IMR-90 (cell line): ENCODE measurements at regions not wholly inside any gene's neighbourhood (a gene's known extent, or its start where the extent isn't known, plus 50 kb on each side); places are given as distances from the start of the nearest gene placed in this dataset.

Experiments used
- ATAC-seq: fragments of 200-7000 bp; cut with Tn5 transposase; 2 replicates; pipeline ENCODE4 v1.9.1; 2020; ENCODE audit warnings: low read depth, mild to moderate bottlenecking, moderate library complexity
- BruUV-seq: library from RNA; stranded (reverse); fragments of 400-500 nt; replicated peaks from 2 replicates; lab custom pipeline; 2021; lab: Mats Ljungman, UMichigan
- CTCF ChIA-PET: fragments of 300-600 bp; formaldehyde crosslinking; extraction: SDS; loops from one replicate; lab custom pipeline; 2021; ENCODE audit warnings: antibody characterized with exemption; lab: Yijun Ruan, JAX
- POLR2A ChIA-PET: fragments of 300-600 bp; sonication (Branson Sonifier 250); formaldehyde crosslinking; loops from one replicate; lab custom pipeline; 2022; ENCODE audit warnings: antibody characterized with exemption; ENCODE audit not compliant: unreplicated experiment; lab: Charles Lee
- DNase-seq: peaks from one replicate; pipeline ENCODE4 v3.0.0; 2013
- H2AFZ ChIP-seq: replicated peaks from 2 replicates; pipeline ENCODE3; 2013; ENCODE audit warnings: low read length, mild to moderate bottlenecking; ENCODE audit not compliant: poor library complexity
- H2AK5ac ChIP-seq: 2 replicates; pipeline ENCODE4 v1.6.1; 2013; ENCODE audit warnings: low read depth, low read length, inconsistent platforms
- H2AK9ac ChIP-seq: replicated peaks from 2 replicates; pipeline ENCODE3; 2013; ENCODE audit warnings: mild to moderate bottlenecking, low read depth, low read length, moderate library complexity; ENCODE audit not compliant: poor library complexity
- H2BK120ac ChIP-seq: 2 replicates; pipeline ENCODE4 v1.6.1; 2013; ENCODE audit warnings: low read depth, low read length, inconsistent platforms
- H2BK15ac ChIP-seq: 3 replicates; pipeline ENCODE4 v1.6.1; 2013; ENCODE audit warnings: low read depth, low read length, inconsistent platforms
- H2BK20ac ChIP-seq: 2 replicates; pipeline ENCODE4 v1.6.1; 2013; ENCODE audit warnings: low read depth, mild to moderate bottlenecking, inconsistent platforms, low read length, moderate library complexity
- H2BK5ac ChIP-seq: 2 replicates; pipeline ENCODE4 v1.6.1; 2013; ENCODE audit warnings: mild to moderate bottlenecking, low read depth, low read length, inconsistent platforms; ENCODE audit not compliant: poor library complexity, severe bottlenecking
- H3K14ac ChIP-seq: replicated peaks from 2 replicates; pipeline ENCODE4 v1.6.1; 2013; ENCODE audit warnings: low read depth, low read length, inconsistent platforms
- H3K18ac ChIP-seq: 2 replicates; pipeline ENCODE4 v1.6.1; 2013; ENCODE audit warnings: low read depth, low read length, control low read depth
- H3K23ac ChIP-seq: 2 replicates; pipeline ENCODE4 v1.6.1; 2013; ENCODE audit warnings: low read depth, low read length, inconsistent platforms
- H3K27ac ChIP-seq: 2 replicates; pipeline ENCODE4 v1.5.1; 2013; ENCODE audit warnings: mild to moderate bottlenecking, control low read depth, low read length; ENCODE audit not compliant: insufficient read depth
- H3K27me3 ChIP-seq: 2 replicates; pipeline ENCODE4 v1.6.1; 2013; ENCODE audit warnings: low read length; ENCODE audit not compliant: control insufficient read depth, insufficient read depth
- H3K36me3 ChIP-seq: 2 replicates; pipeline ENCODE4 v1.6.1; 2013; ENCODE audit warnings: low read length, mixed read lengths; ENCODE audit not compliant: control insufficient read depth, insufficient read depth
- H3K4ac ChIP-seq: 2 replicates; pipeline ENCODE4 v1.6.1; 2013; ENCODE audit warnings: low read depth, low read length, inconsistent platforms
- H3K4me1 ChIP-seq: 2 replicates; pipeline ENCODE4 v1.6.1; 2013; ENCODE audit warnings: low read length, mixed read lengths; ENCODE audit not compliant: control insufficient read depth, insufficient read depth
- H3K4me2 ChIP-seq: 2 replicates; pipeline ENCODE4 v1.6.1; 2013; ENCODE audit warnings: low read depth, mild to moderate bottlenecking, control low read depth, low read length, moderate library complexity
- H3K4me3 ChIP-seq: 2 replicates; pipeline ENCODE4 v1.5.1; 2013; ENCODE audit warnings: low read depth, mild to moderate bottlenecking, control low read depth, low read length, moderate library complexity; ENCODE audit not compliant: insufficient read depth
- H3K56ac ChIP-seq: 2 replicates; pipeline ENCODE4 v1.6.1; 2013; ENCODE audit warnings: low read length, inconsistent platforms; ENCODE audit not compliant: insufficient read depth; ENCODE audit errors: extremely low read depth
- H3K79me1 ChIP-seq, 2 experiments: 2 replicates each; pipeline ENCODE4 v1.6.1; 2013; ENCODE audit warnings: low read length in 2 of 2, inconsistent platforms in 1 of 2, low read depth in 1 of 2
- H3K9ac ChIP-seq: 2 replicates; pipeline ENCODE4 v1.6.1; 2013; ENCODE audit warnings: low read depth, low read length, control low read depth
- H3K9me1 ChIP-seq: 2 replicates; pipeline ENCODE4 v1.6.1; 2013; ENCODE audit warnings: low read length, inconsistent platforms; ENCODE audit not compliant: insufficient read depth
- H3K9me3 ChIP-seq: 2 replicates; pipeline ENCODE4 v1.6.1; 2013; ENCODE audit warnings: low read length; ENCODE audit not compliant: control insufficient read depth, insufficient read depth
- H4K20me1 ChIP-seq: 2 replicates; pipeline ENCODE4 v1.6.1; 2013; ENCODE audit warnings: low read length, inconsistent platforms; ENCODE audit not compliant: insufficient read depth
- H4K5ac ChIP-seq: 2 replicates; pipeline ENCODE4 v1.6.1; 2013; ENCODE audit warnings: mild to moderate bottlenecking, low read depth, low read length, control low read depth
- H4K8ac ChIP-seq, 2 experiments: 2 replicates each; pipeline ENCODE4 v1.6.1; 2013; ENCODE audit warnings: low read depth in 2 of 2, low read length in 2 of 2, control low read depth in 1 of 2, inconsistent platforms in 1 of 2
- H4K91ac ChIP-seq: 2 replicates; pipeline ENCODE4 v1.6.1; 2013; ENCODE audit warnings: low read depth, low read length, inconsistent platforms; ENCODE audit not compliant: insufficient read depth
- BHLHE40 ChIP-seq: fragments of 150-350 bp; IDR thresholded peaks from 2 replicates; pipeline ENCODE4 v1.6.1; 2016; ENCODE audit warnings: mild to moderate bottlenecking, low read depth, low read length
- CEBPB ChIP-seq: IDR thresholded peaks from 2 replicates; pipeline ENCODE4 v1.6.1; 2012; ENCODE audit warnings: low read depth, low read length, improper control_type of control experiment
- CHD1 ChIP-seq: IDR thresholded peaks from 2 replicates; pipeline ENCODE4 v1.6.1; 2012; ENCODE audit warnings: low read depth, low read length, improper control_type of control experiment
- FOS ChIP-seq: fragments of 150-350 bp; IDR thresholded peaks from 2 replicates; pipeline ENCODE4 v1.6.1; 2016; ENCODE audit warnings: low read depth, low read length
- MAFK ChIP-seq: IDR thresholded peaks from 2 replicates; pipeline ENCODE4 v1.6.1; 2012; ENCODE audit warnings: low read depth, low read length, improper control_type of control experiment
- MAZ ChIP-seq: IDR thresholded peaks from 2 replicates; pipeline ENCODE4 v1.6.1; 2012; ENCODE audit warnings: low read depth, mild to moderate bottlenecking, low read length, improper control_type of control experiment, moderate library complexity, borderline replicate concordance
- MXI1 ChIP-seq: IDR thresholded peaks from 2 replicates; pipeline ENCODE4 v1.6.1; 2012; ENCODE audit warnings: low read depth, mild to moderate bottlenecking, low read length, moderate library complexity, borderline replicate concordance
- NFE2L2 ChIP-seq: fragments of 150-350 bp; IDR thresholded peaks from 2 replicates; pipeline ENCODE4 v1.6.1; 2016; ENCODE audit warnings: low read depth, mild to moderate bottlenecking, low read length
- POLR2A ChIP-seq: IDR thresholded peaks from 2 replicates; pipeline ENCODE4 v1.6.1; 2012; ENCODE audit warnings: mild to moderate bottlenecking, low read depth, low read length
- RAD21 ChIP-seq: IDR thresholded peaks from 2 replicates; pipeline ENCODE4 v1.6.1; 2012; ENCODE audit warnings: low read length, improper control_type of control experiment
- RCOR1 ChIP-seq: IDR thresholded peaks from 2 replicates; pipeline ENCODE4 v1.6.1; 2012; ENCODE audit warnings: mild to moderate bottlenecking, low read length, improper control_type of control experiment; ENCODE audit not compliant: insufficient replicate concordance
- RFX5 ChIP-seq: IDR thresholded peaks from 2 replicates; pipeline ENCODE4 v1.8.0; 2012; ENCODE audit warnings: low read depth, mild to moderate bottlenecking, low read length, moderate library complexity
- SMC3 ChIP-seq: fragments of 150-350 bp; IDR thresholded peaks from 2 replicates; pipeline ENCODE4 v1.6.1; 2016; ENCODE audit warnings: low read depth, mild to moderate bottlenecking, antibody characterized with exemption, low read length, moderate library complexity
- WGBS, 2 experiments: methylation state at CpG; one replicate each; pipeline versions ENCODE4 v1.1.5 to v1.1.7; 2013; ENCODE audit warnings: missing lambda C conversion rate in 2 of 2; ENCODE audit not compliant: insufficient read length in 1 of 2; ENCODE audit errors: extremely low coverage in 2 of 2; 5-methylcytosine and 5-hydroxymethylcytosine counted together
- dilution Hi-C: fragments of 300-500 bp; cut with HindIII; formaldehyde crosslinking; loops from one replicate; pipeline ENCODE4 v1.14.3; 2018; ENCODE audit warnings: low sequenced_read_pairs; ENCODE audit not compliant: unreplicated experiment
- in situ Hi-C: fragments of 300-500 bp; cut with MboI; formaldehyde crosslinking; loops from 3 replicates; pipeline ENCODE4 v1.14.3; 2019; ENCODE audit warnings: low sequenced_read_pairs, inconsistent platforms, mixed read lengths
- intact Hi-C: fragments of 100-400 bp; cut with micrococcal nuclease; formaldehyde crosslinking; loops from 2 replicates; pipeline ENCODE4 v1.10.0; 2022
- TF ChIP-seq, protein P1 (sequence below): conservative IDR thresholded peaks from 2 replicates; pipeline ENCODE4 v1.5.1; 2012; ENCODE audit warnings: mild to moderate bottlenecking, low read depth, low read length, improper control_type of control experiment
- TF ChIP-seq, protein P2 (sequence below): fragments of 150-350 bp; IDR thresholded peaks from 2 replicates; pipeline ENCODE4 v1.6.1; 2016; ENCODE audit warnings: low read depth, mild to moderate bottlenecking, low read length, moderate library complexity, borderline replicate concordance
- TF ChIP-seq, protein P3 (sequence below): fragments of 150-350 bp; IDR thresholded peaks from 2 replicates; pipeline ENCODE4 v1.6.1; 2017; ENCODE audit warnings: mild to moderate bottlenecking, antibody characterized with exemption, low read length, low read depth

DNA sequence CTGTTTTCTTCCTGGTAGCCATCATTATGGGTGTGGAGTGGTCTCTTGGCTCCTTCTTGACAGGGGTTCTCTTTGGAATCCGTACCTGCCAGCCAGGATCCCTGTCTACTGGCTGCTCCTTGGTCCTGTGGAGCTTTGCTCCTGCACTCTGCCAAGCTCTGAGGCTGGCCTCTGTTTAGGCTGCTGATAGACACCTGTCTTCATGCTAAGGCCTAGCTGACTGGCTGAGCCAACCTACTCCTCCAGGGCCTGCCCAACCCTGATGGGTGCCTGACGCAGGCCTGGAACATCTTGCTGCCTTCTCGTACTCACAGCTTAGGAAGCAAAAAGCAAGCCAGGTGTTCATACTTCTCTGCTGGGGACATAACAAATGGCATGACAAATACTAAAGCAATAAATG lies 333.6 kb upstream of the ZNF32 start:
- Histone ChIP-seq H2AFZ (no peak overlapping the region), H3K23ac (no peak overlapping the region), H4K20me1 (no peaks in the 10 kb centered on the region), H2BK5ac (no peak overlapping the region), H3K14ac (no peak overlapping the region), H2BK120ac (no peak overlapping the region), H2BK15ac (no peak overlapping the region), H2AK9ac (no peak overlapping the region), H3K4me3 (no peak overlapping the region), H4K5ac (no peak overlapping the region), H4K8ac (no peak overlapping the region), H3K18ac (no peak overlapping the region), H3K36me3 (no peaks in the 10 kb centered on the region), H3K4me2 (no peak overlapping the region), H3K27me3 (peaks cover 3% of the 10 kb centered on the region; the same call in 1 of the 2 replicates), H4K91ac (no peak overlapping the region), H3K27ac (no peak overlapping the region), H2AK5ac (no peak overlapping the region), H3K56ac (no peak overlapping the region), H3K9me3 (peaks cover 4% of the 10 kb centered on the region; the same call in 1 of the 2 replicates), H3K4me1 (no peaks in the 10 kb centered on the region), H3K4ac (no peak overlapping the region), H3K9me1 (peaks cover 5% of the 10 kb centered on the region; the same call in 1 of the 2 replicates), H2BK20ac (no peak overlapping the region), H3K9ac (no peak overlapping the region), H3K79me1 (no peaks in the 10 kb centered on the region)
- no peak for ATAC-seq
- dilution Hi-C loops, result no loop called here
- ChIA-PET POLR2A (no interaction called here), CTCF (no interaction called here)
- DNase-seq, result no peak
- TF ChIP-seq MXI1 (no peak), SMC3 (no peak), MAZ (no peak), NFE2L2 (no peak), RAD21 (no peak), POLR2A (no peak), CHD1 (no peak), RFX5 (no peak), CEBPB (no peak), BHLHE40 (no peak), MAFK (no peak), FOS (no peak), RCOR1 (no peak)
- TF ChIP-seq, protein P1, sequence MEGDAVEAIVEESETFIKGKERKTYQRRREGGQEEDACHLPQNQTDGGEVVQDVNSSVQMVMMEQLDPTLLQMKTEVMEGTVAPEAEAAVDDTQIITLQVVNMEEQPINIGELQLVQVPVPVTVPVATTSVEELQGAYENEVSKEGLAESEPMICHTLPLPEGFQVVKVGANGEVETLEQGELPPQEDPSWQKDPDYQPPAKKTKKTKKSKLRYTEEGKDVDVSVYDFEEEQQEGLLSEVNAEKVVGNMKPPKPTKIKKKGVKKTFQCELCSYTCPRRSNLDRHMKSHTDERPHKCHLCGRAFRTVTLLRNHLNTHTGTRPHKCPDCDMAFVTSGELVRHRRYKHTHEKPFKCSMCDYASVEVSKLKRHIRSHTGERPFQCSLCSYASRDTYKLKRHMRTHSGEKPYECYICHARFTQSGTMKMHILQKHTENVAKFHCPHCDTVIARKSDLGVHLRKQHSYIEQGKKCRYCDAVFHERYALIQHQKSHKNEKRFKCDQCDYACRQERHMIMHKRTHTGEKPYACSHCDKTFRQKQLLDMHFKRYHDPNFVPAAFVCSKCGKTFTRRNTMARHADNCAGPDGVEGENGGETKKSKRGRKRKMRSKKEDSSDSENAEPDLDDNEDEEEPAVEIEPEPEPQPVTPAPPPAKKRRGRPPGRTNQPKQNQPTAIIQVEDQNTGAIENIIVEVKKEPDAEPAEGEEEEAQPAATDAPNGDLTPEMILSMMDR, result no peak
- TF ChIP-seq, protein P2, sequence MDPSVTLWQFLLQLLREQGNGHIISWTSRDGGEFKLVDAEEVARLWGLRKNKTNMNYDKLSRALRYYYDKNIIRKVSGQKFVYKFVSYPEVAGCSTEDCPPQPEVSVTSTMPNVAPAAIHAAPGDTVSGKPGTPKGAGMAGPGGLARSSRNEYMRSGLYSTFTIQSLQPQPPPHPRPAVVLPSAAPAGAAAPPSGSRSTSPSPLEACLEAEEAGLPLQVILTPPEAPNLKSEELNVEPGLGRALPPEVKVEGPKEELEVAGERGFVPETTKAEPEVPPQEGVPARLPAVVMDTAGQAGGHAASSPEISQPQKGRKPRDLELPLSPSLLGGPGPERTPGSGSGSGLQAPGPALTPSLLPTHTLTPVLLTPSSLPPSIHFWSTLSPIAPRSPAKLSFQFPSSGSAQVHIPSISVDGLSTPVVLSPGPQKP, result no peak
- TF ChIP-seq, protein P3, sequence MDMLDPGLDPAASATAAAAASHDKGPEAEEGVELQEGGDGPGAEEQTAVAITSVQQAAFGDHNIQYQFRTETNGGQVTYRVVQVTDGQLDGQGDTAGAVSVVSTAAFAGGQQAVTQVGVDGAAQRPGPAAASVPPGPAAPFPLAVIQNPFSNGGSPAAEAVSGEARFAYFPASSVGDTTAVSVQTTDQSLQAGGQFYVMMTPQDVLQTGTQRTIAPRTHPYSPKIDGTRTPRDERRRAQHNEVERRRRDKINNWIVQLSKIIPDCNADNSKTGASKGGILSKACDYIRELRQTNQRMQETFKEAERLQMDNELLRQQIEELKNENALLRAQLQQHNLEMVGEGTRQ, result no peak
- 75% methylated on average over 1 of the region's 3 CpGs; no CpG with 5 or more reads in 1 of the 2 experiments for WGBS, 2 experiments
- in situ Hi-C loops, result no loop called here
- no TSS peak for BruUV-seq
- intact Hi-C loops, result no loop called here
